Spinal cord (tissue), 9 donors: ENCODE measurements at regions not wholly inside any gene's neighbourhood (a gene's known extent, or its start where the extent isn't known, plus 50 kb on each side); places are given as distances from the start of the nearest gene placed in this dataset.

ENCODE experiments used
- DNase-seq, 6 donors: peaks; one replicate each; pipeline versions ENCODE4 v3.0.0 to v3.0.0-alpha.2; 2013 to 2015; ENCODE audit warnings: low spot score in 6 of 6, low read depth in 4 of 6
- H3K27ac ChIP-seq: one replicate; pipeline ENCODE4 v1.5.1; 2013; ENCODE audit warnings: low read depth, low read length, control low read depth
- H3K27me3 ChIP-seq: one replicate; pipeline ENCODE4 v1.6.1; 2013; ENCODE audit warnings: low read length; ENCODE audit not compliant: control insufficient read depth, insufficient read depth
- H3K36me3 ChIP-seq: one replicate; pipeline ENCODE4 v1.6.1; 2013; ENCODE audit warnings: low read length; ENCODE audit not compliant: control insufficient read depth, insufficient read depth
- H3K4me1 ChIP-seq: one replicate; pipeline ENCODE4 v1.6.1; 2013; ENCODE audit warnings: low read length; ENCODE audit not compliant: control insufficient read depth, insufficient read depth
- H3K4me3 ChIP-seq: one replicate; pipeline ENCODE4 v1.5.1; 2013; ENCODE audit warnings: low read depth, low read length, control low read depth
- H3K9me3 ChIP-seq: one replicate; pipeline ENCODE4 v1.6.1; 2013; ENCODE audit warnings: low read length; ENCODE audit not compliant: control insufficient read depth, insufficient read depth
- WGBS: methylation state at CpG from one replicate; pipeline ENCODE4 v1.1.5; 2013; ENCODE audit warnings: missing lambda C conversion rate; ENCODE audit not compliant: insufficient coverage; 5-methylcytosine and 5-hydroxymethylcytosine counted together
- donor health status: healthy.

DNA sequence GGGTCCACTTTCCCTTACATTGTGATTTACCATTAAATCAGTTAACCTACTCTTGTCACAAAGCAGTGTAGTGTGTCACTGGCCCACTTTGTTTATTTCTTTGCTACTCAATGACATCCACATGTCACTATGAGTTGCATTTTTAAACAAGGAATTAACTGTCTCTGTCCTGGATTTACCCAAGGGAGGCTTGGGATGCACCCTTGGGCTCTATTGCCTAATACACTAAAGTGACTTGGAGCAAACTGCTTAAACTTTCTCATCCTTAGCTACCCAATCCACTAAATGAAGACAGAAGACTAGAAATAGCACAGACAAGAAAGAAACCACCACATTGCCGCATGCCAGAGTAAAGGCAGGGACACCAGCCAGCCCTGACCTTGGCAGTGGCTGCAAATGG lies 136.2 kb upstream of the TIAM1 start:
- 100% methylated on average over 1 of the region's 1 CpG for WGBS
- Histone ChIP-seq H3K36me3 (no peaks in the 10 kb centered on the region), H3K9me3 (no peaks in the 10 kb centered on the region), H3K4me3 (no peak overlapping the region), H3K27me3 (no peaks in the 10 kb centered on the region), H3K4me1 (no peaks in the 10 kb centered on the region), H3K27ac (no peak overlapping the region)
- no peak for DNase-seq

DNA sequence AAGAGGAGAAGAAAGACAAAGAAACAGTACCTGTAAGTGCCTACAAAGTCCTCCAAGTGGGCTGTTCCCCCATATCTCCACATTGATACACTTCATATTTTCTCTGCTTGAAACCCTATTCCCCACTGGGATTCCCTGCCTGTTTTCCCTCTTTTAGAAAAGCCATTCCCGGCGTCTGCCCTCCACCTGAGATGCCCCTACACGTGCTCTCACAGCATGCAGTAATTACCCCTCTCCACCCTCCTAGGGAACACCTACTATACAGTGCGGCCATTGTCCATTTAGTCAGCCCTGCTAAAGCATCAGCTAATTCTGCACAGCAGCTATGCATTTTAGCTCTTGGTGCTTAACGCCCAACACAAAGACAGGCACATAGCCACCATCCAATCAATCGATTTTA lies 135.7 kb upstream of the TIAM1 start:
- Histone ChIP-seq H3K27ac (no peak overlapping the region), H3K4me3 (no peak overlapping the region), H3K27me3 (no peaks in the 10 kb centered on the region), H3K4me1 (no peaks in the 10 kb centered on the region), H3K36me3 (no peaks in the 10 kb centered on the region), H3K9me3 (no peaks in the 10 kb centered on the region)
- DNase-seq: no peak
- 58% methylated on average over 6 of the region's 6 CpGs for WGBS

DNA sequence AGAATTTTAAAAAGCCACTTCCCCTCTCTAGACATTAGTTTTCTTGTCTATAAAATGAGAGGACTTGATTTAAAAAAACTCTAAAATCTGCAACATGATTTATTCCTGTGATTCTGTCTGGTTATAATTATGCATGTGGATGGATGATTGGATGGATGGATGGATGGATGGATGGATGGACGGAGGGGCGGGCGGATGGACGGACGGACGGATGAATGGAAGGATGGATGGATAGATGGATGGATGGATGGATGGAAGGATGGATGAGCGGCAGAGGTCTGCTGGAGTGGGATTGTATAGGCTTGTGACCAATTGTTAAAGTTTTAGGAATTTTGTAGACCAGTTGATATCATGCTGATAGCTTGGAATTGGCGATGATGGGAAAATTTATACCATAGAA lies 135.2 kb upstream of the TIAM1 start:
- no peak for DNase-seq
- H3K4me3 ChIP-seq: no peak overlapping the region
- H3K27ac ChIP-seq: no peak overlapping the region
- no peaks in the 10 kb centered on the region for H3K9me3 ChIP-seq
- no peaks in the 10 kb centered on the region for H3K36me3 ChIP-seq
- WGBS: 98% methylated on average over 6 of the region's 8 CpGs
- H3K27me3 ChIP-seq: no peaks in the 10 kb centered on the region
- H3K4me1 ChIP-seq: no peaks in the 10 kb centered on the region

DNA sequence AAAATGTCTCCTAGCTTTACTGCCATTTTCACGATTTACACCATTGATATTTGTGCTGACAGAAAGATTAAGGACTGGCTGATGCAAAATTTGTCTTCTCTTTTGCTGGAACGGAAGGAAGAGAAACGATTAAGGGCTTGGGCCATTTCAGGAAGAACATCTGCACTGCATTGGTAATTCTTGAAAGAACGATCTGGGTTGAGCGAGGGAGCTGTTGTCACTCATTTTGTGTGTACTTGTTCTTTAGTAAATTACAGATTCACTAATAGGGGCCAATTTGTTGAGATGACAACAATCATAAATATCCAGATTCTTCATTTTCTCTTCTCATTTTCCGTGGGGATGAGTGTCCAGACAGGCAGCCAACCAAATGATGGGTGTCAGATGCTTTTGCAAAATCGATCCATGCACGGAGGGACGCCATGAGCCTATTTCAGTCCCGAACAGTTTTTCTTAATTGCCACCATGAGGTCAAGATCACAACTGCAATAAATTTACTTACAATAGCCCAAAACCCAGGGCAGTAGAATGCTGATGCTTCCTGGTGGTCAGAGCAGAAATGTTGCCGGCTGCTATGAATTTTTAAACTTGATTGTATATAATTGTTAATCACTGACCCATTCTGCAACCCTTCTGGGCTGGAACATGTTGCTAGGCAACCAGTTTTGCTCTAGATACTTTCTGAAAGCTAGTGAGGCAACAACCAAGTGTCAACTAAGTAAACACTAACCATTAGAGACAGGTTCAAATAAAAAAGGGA lies 132.4 kb upstream of the TIAM1 start:
- Histone ChIP-seq H3K27ac (no peak overlapping the region), H3K4me3 (no peak overlapping the region)

DNA sequence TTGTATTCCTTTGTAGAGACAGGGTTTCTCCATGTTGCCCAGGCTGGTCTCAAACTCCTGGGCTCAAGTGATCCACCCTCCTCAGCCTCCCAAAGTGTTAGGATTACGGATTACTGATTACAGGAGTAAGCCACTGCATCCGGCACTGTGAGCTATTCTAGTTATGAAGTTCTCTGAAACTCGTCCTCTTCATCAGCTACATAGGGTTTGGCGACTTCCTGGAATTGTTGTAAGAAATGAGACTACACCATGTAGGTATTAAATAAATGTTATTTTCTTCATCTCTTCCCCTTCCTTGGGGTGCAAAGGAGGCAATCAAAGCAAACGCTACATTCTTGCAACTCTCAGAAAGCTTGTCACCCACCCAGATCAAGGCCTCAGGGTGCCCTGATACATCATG lies 131.2 kb upstream of the TIAM1 start:
- H3K4me3 ChIP-seq: no peak overlapping the region
- H3K27ac ChIP-seq: no peak overlapping the region
- peaks cover 26% of the 10 kb centered on the region for H3K4me1 ChIP-seq
- 88% methylated on average over 1 of the region's 5 CpGs for WGBS
- DNase-seq: no peak
- H3K27me3 ChIP-seq: no peaks in the 10 kb centered on the region
- H3K36me3 ChIP-seq: no peaks in the 10 kb centered on the region
- H3K9me3 ChIP-seq: no peaks in the 10 kb centered on the region

More for the DNA sequence above, 132.4 kb upstream of the TIAM1 start:
- Histone ChIP-seq H3K27me3 (no peaks in the 10 kb centered on the region), H3K9me3 (no peaks in the 10 kb centered on the region), H3K36me3 (no peaks in the 10 kb centered on the region), H3K4me1 (peaks cover 15% of the 10 kb centered on the region)
- peak in 2 of 6 donors; percentile 6 to 75 for DNase-seq
- 35% methylated on average over 6 of the region's 11 CpGs for WGBS

DNA sequence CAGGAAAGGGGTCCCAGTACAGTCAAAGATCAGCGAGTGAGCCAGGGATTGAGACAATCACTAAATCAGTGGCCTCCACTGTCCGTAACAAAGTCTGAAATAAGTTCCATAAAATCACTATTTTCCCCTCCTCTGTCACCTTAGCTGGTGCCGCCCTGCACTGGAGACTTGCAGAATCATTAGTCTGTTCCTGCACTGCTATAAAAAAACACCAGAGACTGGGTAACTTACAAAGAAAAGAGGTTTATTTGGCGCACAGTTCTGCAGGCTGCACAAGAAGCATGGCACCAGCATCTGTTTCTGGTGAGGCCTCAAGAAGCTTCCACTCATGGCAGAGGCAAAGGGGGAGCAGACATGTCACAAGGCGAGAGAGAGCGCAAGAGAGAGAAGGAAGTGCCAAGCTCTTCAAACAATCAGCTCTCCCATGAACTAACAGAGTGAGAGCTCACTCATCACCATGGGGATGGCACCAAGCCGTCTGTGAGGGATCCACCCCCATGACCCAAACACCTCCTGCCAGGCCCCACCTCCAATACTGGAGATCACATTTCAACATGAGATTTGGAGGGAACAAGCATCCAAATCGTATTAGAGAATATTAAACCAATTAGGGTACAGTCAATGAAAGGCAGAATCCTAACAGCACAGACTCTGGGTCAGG lies 129.8 kb upstream of the TIAM1 start:
- peaks cover 26% of the 10 kb centered on the region for H3K4me1 ChIP-seq
- H3K27ac ChIP-seq: no peak overlapping the region
- no peaks in the 10 kb centered on the region for H3K36me3 ChIP-seq
- no peak overlapping the region for H3K4me3 ChIP-seq
- H3K9me3 ChIP-seq: no peaks in the 10 kb centered on the region
- 96% methylated on average over 5 of the region's 8 CpGs for WGBS
- H3K27me3 ChIP-seq: no peaks in the 10 kb centered on the region
- no peak for DNase-seq

DNA sequence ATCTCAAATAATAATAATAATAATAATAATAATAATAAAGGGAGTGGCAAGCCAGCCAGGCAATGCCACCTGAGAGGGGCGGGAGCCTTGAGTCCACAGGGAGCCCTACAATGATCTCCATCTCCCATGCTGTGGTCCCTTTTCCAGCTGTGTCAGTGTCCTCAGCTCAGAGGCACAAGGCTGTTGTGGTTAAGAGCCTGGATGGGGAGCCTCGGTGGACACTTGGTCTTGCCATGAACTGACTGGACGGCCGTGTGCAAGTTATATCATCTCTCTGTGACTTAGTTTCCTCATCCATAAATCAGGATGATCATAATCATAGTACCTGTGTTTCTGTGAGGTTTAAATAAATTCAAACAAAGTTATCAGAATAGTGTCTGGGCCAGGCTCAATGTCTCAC lies 127.8 kb upstream of the TIAM1 start:
- no peak for DNase-seq
- Histone ChIP-seq H3K4me3 (no peak overlapping the region), H3K27ac (peak overlapping the region; percentile 64), H3K27me3 (no peaks in the 10 kb centered on the region), H3K4me1 (peaks cover 26% of the 10 kb centered on the region), H3K36me3 (no peaks in the 10 kb centered on the region), H3K9me3 (no peaks in the 10 kb centered on the region)
- WGBS: no CpG with 5 or more reads among the region's 4 CpGs

DNA sequence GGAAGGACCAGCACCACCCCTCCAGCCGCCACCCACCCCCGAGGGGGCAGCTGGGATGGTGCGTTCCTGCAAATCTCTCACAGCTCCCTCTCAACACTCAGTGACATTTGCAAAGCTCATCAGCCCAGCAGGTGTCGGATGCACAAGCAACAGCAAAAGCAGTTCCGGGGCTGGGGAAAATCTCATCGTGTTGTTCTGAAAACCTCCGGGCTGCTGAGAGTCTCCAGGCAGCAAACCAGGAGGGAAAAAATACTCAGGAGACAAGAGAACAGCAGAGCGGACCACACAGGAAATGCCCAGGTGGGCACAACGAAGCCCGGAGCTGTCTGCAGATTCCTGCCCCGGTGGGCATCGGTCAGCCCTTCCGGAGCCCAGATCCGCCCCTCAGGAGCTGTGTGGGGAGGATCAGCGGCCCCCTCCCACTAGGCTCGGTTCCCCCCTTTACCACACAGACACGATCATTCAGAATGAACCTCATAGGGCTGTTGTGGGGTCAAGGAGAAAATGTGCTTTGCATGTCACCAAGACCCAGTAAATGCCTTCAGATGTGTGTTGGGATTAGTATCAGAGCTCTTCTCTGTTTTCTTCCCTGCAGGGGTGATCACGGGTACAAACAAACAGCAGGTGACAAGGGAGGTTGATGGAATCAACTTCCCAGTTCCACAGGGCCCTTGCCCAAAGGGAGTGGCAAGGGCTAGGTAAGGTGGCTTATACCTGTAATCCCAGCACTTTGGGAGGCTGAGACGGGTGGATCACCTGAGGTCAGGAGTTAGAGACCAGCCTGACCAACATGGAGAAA lies 127.0 kb upstream of the TIAM1 start:
- 40% methylated on average over 8 of the region's 19 CpGs for WGBS
- no peak overlapping the region for H3K4me3 ChIP-seq

DNA sequence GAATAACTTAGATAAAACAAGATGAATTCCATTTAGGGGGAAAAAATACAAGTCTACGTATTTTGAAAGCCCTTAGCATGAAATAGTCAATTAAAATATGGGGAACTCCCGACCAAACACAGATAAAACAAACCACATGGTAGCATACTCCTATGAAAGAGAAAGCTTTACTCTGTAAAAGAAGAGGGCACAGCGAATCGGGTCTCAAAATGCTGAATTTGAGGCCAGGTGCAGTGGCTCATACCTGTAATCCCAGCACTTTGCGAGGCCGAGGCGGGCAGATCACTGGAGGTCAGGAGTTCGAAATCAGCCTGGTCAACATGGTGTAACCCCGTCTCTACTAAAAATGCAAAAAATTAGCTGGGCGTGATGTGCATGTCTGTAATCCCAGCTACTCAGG lies 116.9 kb upstream of the TIAM1 start:
- Histone ChIP-seq H3K27me3 (no peaks in the 10 kb centered on the region), H3K4me3 (no peak overlapping the region), H3K9me3 (no peaks in the 10 kb centered on the region), H3K4me1 (no peaks in the 10 kb centered on the region), H3K27ac (no peak overlapping the region), H3K36me3 (no peaks in the 10 kb centered on the region)
- DNase-seq: no peak
- 96% methylated on average over 8 of the region's 10 CpGs for WGBS

More for the DNA sequence above, 127.0 kb upstream of the TIAM1 start:
- Histone ChIP-seq H3K36me3 (no peaks in the 10 kb centered on the region), H3K27me3 (no peaks in the 10 kb centered on the region), H3K27ac (no peak overlapping the region), H3K4me1 (peaks cover 26% of the 10 kb centered on the region), H3K9me3 (no peaks in the 10 kb centered on the region)
- peak in 2 of 6 donors; percentile 25 to 51 for DNase-seq
